ENCODE measurements at regions not wholly inside any gene's neighbourhood (a gene's known extent, or its start where the extent isn't known, plus 50 kb on each side); places are given as distances from the start of the nearest gene placed in this dataset.

DNA sequence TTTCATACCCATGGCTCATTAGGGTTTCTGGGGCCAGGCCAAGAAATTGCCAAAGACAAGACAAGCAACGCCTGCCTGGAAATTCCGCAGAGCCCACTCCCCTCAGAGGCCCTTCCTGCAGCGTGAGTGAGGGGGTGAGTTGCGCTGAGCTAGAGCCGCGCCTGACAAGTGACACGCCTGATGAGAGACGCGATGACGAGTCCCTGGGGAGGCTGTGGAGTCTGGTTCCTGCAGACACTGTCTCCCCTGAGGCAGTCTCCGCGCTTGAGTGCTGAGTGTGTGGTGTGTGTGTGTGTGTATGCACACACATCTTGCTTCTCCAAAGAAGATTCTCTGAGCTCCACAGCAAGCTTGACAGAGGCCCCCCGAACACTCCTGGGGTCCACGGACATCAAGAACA lies 269.8 kb downstream of the BCOR start:
- no peak for DNase-seq (ENCODE audit: low read depth in 3 of 3)

DNA sequence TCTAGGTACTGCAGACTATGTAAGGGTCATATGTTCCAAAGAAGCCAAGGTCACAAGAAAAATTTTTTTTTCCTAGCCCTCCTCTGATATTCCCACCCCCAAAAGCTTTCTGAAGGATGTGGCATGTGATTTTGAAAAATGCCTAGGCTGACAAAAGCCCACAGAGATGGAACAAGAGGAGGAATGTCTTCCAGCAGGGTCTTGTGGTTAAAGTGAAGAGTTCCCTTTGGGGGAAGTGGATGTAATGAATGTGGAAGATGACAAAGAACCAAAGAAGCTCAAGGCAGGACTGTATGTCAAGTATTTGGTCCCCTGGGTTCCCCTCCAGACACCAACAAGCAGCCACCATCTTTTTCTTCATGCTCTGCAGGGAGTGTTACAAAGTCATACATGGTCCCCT lies 268.8 kb downstream of the BCOR start:
- no peak for DNase-seq (ENCODE audit: low read depth in 3 of 3)

DNA sequence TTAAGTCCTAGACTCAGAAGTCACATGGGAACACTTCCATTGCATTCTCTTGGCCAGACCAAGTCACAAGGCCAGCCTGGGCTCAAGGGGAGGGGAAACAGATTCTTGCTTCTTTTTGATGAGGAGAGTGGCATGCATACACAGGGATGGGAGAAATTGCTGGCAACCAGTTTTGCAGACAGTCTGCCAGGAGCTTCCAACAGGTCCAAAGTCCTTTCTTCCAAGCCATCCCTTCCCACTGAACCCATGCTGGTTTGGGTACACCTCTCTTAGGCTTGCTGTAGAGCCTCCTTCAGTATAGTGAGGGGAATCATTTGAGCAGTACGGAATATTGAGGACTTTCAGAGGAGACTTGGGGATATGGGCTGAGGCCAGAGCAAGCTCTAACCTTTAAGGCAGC lies 267.8 kb downstream of the BCOR start:
- DNase-seq (ENCODE audit: low read depth in 3 of 3), result no peak

DNA sequence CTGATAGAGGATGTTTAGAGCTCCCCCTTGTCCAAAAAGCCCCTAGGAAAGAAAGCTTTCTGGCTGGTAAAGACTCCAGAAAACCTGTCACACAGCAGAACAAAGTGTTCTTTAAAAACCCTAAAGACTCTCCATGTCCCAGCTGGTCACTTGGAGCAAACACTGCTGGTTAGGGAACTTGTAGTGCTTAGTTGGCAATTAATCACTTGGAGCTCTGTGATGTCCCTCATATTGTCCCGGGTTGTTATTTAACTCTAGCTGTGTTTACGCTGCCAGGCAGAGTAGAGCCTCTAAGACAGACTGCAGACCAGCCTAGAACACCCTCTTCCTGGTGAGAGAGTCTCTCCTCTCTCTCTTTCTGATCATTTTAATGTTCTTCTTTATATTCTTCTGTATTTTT lies 267.3 kb downstream of the BCOR start:
- no peak for DNase-seq (ENCODE audit: low read depth in 3 of 3)

DNA sequence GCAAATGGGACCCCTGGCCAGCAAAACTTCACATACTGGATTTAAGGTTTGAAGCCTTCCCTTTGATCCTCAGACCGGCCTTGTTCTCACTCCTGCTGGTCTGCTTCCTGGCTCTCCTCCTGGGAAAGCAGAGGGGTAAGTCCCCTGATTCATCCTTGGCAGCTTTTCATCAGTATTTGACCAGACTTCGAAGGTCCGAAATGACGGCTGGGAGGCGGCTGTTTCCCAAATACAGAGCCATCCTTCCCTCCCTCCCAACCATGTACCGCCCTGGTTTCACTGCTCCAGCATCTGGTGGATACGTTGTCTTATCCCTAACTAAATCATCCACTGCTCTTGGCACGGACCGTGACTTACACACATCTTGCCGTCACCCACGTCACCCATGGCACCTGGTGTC lies 265.5 kb downstream of the BCOR start:
- no peak for DNase-seq (ENCODE audit: low read depth in 3 of 3)

DNA sequence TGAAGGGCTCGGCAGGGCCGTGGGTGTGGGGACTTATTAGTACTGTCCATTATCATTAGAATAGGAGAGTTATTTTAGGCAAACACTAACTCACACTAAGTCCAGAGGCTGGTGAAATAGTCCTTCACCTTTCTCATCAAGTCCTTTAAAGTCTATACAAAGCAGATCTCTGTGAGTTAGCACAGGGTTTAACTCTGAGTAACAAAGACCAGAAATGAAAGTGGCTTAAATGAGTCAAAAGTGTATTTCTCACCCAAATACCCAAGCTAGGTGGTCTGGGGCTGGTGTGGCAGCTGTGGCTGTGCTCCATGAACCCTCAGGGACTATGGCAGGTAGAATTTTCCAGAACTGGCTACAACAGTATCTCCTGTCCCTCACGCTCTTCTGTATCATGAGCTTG lies 263.2 kb downstream of the BCOR start:
- no peak for DNase-seq (ENCODE audit: low read depth in 3 of 3)

DNA sequence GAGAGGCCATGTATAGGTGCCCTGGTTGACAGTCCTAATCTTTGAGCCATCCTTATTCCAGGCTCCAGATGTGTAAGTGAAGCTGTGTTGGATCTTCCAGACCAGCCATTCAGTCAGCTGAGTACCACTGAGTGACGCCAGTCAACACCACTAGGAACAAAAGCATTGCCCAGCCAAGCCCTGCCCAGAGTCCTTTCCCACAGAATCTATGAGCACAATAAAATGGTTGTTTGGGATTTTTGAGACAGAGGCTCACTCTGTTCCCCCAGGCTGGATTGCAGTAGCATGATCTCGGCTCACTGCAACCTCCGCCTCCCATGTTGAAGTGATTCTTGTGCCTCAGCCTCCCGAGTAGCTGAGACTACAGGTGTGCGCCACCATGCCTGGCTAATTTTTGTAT lies 262.5 kb downstream of the BCOR start:
- DNase-seq (ENCODE audit: low read depth in 3 of 3), result no peak

DNA sequence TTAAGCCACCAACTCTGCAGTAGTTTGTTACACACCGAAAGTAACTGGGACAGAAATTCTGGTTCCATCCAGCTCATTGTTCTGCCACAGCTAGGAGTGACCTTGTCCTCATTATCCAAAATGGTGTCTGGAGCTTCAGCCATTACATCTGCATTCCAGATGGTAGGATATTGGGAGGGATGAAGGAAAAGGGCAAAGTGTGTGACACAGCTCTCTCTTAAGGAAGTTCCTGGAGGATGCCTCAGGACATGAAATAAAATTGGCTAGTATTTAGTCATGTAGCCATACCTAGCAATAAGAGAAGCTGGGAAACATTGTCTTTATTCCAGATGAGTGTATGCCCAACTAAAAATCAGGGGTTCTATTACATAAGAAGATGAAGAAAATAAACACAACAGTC lies 262.0 kb downstream of the BCOR start:
- no peak for DNase-seq (ENCODE audit: low read depth in 3 of 3)

DNA sequence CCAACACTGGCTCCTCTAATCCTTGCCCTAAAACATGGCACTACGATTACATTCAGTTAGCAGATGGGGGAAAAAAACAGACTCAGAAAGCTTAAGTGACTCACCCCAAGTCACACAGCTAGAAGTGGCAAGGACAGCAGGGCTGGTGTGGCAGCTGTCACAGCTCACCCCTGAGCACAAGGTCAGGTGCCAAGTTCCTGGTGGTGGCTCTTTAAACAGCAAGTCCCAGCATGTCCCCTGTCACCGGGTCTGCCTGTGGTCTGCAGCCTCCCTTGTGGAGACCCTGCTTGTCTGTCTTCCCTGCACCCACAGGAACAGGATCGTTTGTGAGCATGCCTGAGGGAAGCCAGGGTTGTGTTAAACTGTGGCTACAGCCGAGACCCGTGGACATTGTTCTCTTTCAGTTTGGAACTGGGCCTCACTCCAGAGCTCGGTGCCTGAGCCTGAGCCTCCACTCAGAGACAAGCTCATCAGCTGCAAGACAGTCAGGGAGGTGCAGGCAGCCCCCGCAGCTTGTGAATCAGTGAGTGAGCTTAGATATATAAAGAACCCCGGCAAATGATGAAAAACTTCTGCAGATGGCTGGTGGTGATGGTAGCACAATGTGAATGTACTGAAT lies 260.8 kb downstream of the BCOR start:
- no peak for DNase-seq (ENCODE audit: low read depth in 3 of 3)

DNA sequence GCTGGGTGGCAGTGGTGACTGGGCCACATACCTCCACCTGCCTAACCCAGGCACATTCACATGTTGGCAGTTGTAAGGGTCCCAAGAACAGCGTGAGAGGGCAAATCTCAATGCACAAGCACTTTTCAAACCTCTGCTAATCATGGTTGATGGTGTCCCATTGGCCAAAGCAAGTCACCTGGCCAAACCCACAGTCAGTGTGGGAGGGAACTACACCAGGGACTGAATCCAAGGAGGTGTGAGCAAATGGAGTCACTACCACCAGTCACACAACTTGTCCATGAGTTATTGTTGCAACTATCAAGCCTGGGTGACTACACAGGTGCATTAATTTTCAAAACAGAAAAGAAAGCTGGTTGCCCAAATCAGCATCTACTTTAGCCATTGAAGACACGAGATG lies 260.1 kb downstream of the BCOR start:
- no peak for DNase-seq (ENCODE audit: low read depth in 3 of 3)

DNA sequence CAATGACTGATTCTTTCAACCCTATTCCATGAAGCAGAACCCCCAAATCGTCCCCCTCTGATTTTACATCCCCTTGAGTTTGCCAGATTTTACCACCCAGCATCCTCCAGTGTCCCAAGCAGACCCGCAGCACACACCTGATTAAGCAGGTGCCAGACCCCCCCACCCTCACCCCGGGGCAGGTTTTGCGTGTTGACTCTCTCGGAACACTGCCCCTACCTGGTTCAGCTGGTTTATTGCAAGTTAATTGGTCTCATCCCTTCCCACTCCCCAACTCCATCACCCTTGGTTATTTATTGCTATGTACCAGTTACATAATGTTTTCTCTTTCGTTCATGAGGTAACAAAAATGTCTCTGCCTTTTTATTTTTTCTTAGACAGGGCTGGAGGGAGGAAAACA lies 258.4 kb downstream of the BCOR start:
- no peak for DNase-seq (ENCODE audit: low read depth in 3 of 3)

DNA sequence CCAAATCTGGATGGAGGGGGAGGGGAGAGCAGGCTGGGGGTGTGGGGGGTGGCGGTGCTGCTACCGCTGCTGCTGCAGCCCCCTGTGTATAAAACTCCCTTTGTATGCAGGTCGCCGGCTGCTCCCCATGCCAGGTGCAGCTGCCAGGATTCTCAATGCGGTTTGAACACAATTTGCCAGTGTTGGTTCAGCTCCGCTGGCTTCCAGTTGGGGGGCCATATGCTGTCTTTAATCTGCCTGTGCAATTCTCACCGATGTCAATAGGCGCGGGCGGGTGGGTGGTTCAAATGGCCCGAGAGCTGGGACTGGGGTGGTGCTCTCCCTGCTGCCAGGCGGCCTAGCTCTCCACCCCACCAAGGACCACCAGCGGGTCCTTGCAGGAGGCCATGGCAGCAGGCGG lies 257.6 kb downstream of the BCOR start:
- no peak for DNase-seq (ENCODE audit: low read depth in 3 of 3)

DNA sequence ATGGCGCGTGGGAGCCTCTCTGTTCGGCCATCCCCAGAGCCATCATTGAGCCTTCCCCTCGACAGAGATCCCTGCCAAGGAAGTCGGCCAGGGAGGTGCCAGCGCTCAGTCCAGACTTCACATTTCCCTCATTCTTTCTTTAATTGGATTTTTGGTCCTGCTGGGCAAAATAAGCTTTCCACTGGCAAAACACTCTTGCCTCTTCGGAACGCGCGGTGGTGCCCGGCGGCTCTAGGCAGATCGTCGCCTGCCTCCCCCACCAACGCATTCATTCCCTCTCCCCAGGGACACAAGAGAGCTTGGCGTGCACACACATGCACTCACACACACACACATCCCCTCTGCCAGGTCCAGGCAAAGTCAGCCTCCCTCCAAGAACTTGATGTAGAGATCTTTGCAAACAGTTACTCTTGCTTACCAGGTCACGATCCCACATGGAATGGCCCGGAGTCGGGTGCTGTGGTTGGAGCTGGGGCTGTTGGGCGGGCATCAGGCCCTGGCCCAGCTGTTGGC lies 257.1 kb downstream of the BCOR start:
- DNase-seq (ENCODE audit: low read depth in 3 of 3), result no peak

DNA sequence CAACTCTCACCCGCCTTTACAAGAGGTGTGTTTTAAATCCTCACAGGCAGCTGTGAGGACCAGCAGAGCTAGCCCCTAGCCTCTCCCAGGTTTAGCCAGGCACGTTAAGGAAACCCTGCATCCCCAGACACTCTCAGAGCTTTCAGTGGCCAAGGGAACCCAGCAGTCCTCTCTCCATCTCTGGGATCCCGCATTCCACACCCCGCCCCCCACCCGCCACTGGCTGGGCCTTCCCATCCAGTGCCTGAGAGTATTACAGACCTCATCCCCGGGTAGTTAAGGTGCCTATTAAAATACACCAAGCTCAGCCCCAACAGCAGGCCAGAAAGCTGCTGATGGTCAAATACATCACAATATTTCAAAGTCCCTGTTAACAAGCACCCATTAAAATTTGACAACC lies 256.2 kb downstream of the BCOR start:
- no peak for DNase-seq (ENCODE audit: low read depth in 3 of 3)

DNA sequence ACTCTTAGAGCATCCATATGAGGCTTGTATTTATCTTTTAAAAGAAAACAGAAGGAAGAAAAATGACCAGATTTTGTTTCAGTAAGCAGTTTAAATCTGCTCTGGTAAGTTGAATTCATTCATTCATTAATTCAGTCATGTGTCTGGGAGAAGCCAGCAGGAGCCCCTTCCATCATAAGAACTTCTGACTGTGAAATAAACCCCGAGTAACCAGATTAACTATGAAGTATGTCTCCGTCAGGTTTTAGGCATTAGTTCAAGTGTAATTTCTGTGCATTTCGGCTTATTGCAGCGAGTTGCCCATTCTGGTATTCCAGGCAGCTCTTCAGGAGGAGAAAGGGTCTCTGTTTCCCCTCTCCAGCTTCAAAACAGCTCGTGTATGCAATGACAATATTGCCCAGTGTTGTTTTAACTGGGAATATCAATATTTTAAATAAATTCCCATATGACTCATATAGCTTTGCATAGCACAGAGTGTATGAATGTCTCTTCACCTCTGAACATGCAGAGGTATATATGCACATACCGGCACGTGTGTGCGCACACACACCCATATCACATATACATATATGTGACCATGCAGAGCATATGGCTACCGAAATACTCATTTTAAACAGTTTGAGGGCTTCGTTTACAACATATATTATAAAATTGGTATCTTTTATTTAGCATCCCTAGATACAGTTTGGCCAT lies 255.3 kb downstream of the BCOR start:
- no peak for DNase-seq (ENCODE audit: low read depth in 3 of 3)

DNA sequence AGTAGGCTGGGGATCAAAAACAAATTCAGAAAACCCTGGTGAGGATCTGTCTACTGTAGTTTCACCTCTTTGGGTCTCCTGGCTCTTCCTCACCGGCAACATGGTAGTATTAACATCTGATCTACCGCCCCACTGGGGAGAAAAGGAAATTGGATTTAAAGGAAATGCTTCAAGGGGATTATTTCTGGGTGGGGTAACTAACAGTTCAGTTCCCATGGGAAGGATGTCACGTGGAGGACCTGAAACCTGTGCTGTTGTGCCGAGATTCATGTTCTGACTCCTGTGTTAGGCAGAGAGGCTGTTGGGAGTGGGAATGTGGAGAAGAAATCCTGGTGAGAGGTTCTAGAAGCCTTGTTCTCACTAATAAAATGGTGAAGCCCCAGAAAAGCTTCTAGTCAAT lies 254.4 kb downstream of the BCOR start:
- DNase-seq (ENCODE audit: low read depth in 3 of 3), result no peak

DNA sequence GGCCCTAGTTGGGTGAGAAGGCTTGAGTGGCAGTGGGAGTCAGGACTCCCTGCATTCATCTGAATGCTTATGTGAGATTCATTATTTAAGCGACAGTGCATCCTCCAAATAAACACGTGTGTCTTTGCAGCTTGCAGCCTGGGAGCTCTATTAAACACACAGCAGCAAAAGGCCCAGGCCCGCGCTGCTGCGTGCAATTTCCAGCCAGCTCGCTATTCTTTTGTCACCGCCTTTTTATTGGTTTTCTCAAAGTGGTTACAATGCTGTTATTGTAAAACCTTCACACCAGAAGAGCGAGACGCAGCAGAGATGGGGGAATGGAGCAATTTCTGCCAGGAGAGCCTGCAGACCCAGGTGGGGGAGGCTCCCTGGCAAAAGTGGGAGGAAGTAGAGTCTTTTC lies 252.5 kb downstream of the BCOR start:
- DNase-seq (ENCODE audit: low read depth in 3 of 3), result no peak

DNA sequence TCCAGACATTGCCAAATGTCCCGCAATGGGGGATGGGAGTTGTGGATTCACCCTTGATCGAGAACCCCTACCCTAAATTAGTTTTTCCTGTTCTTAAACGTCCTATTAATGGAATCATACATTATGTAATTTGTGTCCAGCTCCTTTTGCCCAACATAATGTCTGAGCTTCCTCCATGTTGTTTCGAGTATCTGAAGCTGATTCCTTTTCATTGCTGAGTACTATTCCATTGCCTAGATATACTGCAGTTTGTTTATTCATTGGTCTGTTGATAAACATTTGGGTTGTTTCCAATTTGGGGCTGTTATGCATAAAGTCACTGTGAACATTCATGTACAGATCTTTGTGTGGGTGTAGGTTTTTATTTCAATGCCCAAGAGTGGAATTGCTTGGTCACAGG lies 251.3 kb downstream of the BCOR start:
- DNase-seq (ENCODE audit: low read depth in 3 of 3), result no peak

DNA sequence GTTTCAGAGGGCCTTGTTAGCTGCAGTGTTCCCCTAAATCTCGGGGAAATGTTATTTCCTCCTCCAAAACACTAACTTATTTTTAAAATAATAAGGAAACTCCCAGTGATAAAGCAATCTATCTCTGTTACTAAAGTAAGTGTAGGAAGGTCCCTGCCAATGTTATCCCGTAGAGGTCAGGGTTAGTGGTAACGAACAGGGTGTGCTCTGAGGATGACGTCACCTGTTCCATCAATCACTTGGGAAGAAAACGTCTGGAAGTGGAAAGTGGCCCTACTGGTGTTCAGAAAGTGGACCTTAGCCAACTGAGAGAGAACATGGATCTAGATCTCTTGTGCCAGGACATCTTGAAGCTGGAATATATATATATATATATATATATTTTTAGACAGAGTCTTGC lies 249.5 kb downstream of the BCOR start:
- no peak for DNase-seq (ENCODE audit: low read depth in 3 of 3)

DNA sequence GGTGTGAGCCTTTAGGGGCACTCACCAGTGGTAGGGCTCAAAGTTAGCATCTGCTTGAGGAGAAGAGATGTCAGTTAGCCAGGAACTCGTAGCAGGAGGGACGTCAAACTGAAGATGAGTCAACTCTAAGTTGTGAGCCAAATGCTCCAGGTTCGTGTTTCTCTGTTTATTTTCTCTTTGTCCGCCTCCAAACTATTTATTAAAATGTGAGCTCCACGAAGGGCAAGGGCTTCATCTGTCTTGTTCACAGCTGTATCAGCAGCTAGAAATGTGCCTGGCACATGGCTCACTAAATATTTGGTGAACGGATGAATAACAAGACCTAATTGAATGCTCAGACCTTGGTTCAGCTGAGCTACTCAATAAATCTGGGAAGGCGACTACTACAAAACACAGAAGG lies 248.9 kb downstream of the BCOR start:
- no peak for DNase-seq (ENCODE audit: low read depth in 3 of 3)

DNA sequence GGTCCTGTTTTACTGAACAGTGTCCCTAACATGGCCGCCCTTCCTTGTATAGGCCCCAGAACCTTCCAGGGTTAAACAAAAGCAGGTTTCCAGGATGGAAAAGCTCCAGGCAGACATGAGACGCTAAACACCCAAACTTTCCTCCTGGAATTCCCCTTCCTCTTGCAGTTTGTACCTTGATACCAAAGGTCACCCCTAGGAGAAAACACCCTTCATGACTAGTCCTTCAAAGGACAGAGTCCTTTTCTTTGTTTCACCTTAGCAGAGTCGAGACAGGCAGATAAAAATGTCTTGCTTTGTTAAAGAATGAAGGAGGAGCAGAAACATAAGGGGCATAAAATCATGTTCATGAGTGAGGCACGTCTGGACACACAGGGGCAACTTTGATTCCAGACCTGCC lies 247.5 kb downstream of the BCOR start:
- DNase-seq (ENCODE audit: low read depth in 3 of 3), result no peak

DNA sequence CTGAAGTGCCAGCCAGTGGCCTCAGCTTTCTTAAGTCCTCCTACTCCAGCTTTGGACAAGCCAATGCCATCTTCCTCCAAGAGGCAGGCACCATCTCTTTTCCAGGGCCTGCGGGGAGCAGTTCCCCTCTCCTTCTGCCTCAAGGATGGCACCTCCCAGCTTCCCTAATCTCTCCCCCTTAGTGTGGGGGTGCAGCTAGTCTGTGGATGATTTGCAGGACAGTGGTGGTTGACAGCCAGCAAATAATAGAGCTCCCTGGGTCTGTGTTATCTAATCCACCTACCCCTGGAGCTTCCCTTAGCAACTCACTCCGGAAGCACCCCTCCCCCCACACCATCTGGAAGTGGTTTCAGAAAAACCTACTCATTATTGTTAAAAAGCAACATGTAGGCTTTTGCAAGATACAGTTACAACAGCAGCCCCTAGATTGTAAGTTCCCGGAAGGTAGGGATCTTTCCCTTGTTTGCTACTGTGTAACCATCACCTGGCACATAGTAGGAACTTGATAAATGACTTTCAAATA lies 247.1 kb downstream of the BCOR start:
- no peak for DNase-seq (ENCODE audit: low read depth in 3 of 3)

DNA sequence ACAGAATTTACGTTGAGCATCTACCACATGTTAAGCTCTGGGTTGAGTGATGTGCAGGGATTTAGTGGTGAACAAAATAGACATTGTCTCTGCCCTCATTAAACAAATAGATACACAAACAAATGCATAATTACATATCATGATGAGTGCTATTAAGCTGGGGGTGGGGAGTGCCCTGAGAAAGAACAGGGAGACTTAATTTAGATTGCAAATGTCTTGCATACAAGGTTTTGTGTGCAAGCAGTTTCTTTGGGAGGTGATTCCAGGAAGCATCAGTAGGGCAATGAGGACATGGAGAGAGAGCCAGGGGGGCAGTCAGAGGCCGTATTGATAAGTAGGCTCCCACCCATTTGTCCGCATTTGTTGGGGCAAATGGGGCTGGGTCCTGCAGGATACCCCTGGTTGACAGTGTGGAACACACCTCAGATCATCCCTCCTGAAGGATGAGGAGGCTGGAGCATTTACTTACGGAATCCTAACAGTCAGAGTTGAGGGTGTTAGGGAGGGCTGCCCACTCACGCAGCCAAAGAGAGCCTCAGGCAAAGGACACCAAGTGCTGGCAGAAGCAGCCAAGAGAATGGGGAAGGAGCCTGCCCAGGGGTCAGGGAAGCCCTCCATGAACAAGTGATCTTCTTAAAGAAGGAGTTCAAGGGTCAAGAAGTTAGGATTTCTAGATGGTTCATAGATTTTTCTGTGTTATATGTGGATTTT lies 245.9 kb downstream of the BCOR start:
- DNase-seq (ENCODE audit: low read depth in 3 of 3), result no peak
